CD4-positive, CD25-positive, alpha-beta regulatory T cell (primary cell): ENCODE measurements at regions not wholly inside any gene's neighbourhood (a gene's known extent, or its start where the extent isn't known, plus 50 kb on each side); places are given as distances from the start of the nearest gene placed in this dataset.

Source experiments
- ATAC-seq, 2 donors: fragments of 150-1000 bp; cut with Tn5 transposase; one replicate each; pipeline ENCODE4 v1.10.0; 2021; ENCODE audit warnings: low read depth in 2 of 2, moderate number of reproducible peaks in 2 of 2, moderate library complexity in 1 of 2
- DNase-seq, 3 donors: peaks; one replicate each; pipeline versions ENCODE4 v3.0.0 to v3.0.0-alpha.2; 2012 to 2022; ENCODE audit warnings: mixed read lengths in 1 of 3
- H3K27ac ChIP-seq: one replicate; pipeline ENCODE4 v1.7.0; 2013; ENCODE audit warnings: mild to moderate bottlenecking, low read length; ENCODE audit not compliant: insufficient read depth, poor library complexity, severe bottlenecking
- H3K27me3 ChIP-seq: one replicate; pipeline ENCODE4 v1.7.0; 2013; ENCODE audit warnings: low read length; ENCODE audit not compliant: control insufficient read depth, insufficient read depth
- H3K36me3 ChIP-seq: one replicate; pipeline ENCODE4 v1.7.0; 2013; ENCODE audit warnings: mild to moderate bottlenecking, low read length, moderate library complexity; ENCODE audit not compliant: control insufficient read depth, insufficient read depth
- H3K4me1 ChIP-seq: 2 replicates; pipeline ENCODE4 v1.7.0; 2013; ENCODE audit warnings: mild to moderate bottlenecking, low read length; ENCODE audit not compliant: insufficient read depth, control insufficient read depth, poor library complexity, severe bottlenecking
- H3K4me3 ChIP-seq: one replicate; pipeline ENCODE4 v1.7.0; 2013; ENCODE audit warnings: low read depth, mild to moderate bottlenecking, low read length, moderate library complexity
- H3K9me3 ChIP-seq, 2 experiments: 1 replicate in 1 of 2; 2 replicates in 1 of 2; pipeline ENCODE4 v1.7.0; 2013; ENCODE audit warnings: low read length in 2 of 2, mild to moderate bottlenecking in 1 of 2, moderate library complexity in 1 of 2; ENCODE audit not compliant: control insufficient read depth in 2 of 2
- H3K27ac Mint-ChIP-seq, 3 donors: one replicate each; pipeline ENCODE4 v1.8.0; 2020 to 2022; ENCODE audit warnings: mild to moderate bottlenecking in 3 of 3, mixed read lengths in 3 of 3, moderate library complexity in 2 of 3
- H3K27me3 Mint-ChIP-seq: one replicate; pipeline ENCODE4 v1.8.0; 2022; ENCODE audit warnings: mild to moderate bottlenecking, mixed read lengths
- H3K36me3 Mint-ChIP-seq: one replicate; pipeline ENCODE4 v1.8.0; 2020; ENCODE audit warnings: mixed read lengths
- H3K4me1 Mint-ChIP-seq, 4 donors: one replicate each; pipeline ENCODE4 v1.8.0; 2020 to 2022; ENCODE audit warnings: mixed read lengths in 4 of 4, mild to moderate bottlenecking in 1 of 4
- H3K4me3 Mint-ChIP-seq, 4 donors: one replicate each; pipeline ENCODE4 v1.8.0; 2020 to 2022; ENCODE audit warnings: mild to moderate bottlenecking in 4 of 4, mixed read lengths in 4 of 4, moderate library complexity in 3 of 4
- H3K9me3 Mint-ChIP-seq, 7 donors: one replicate each; pipeline ENCODE4 v1.8.0; 2020 to 2022; ENCODE audit warnings: mixed read lengths in 7 of 7, mild to moderate bottlenecking in 3 of 7, moderate library complexity in 2 of 7

DNA sequence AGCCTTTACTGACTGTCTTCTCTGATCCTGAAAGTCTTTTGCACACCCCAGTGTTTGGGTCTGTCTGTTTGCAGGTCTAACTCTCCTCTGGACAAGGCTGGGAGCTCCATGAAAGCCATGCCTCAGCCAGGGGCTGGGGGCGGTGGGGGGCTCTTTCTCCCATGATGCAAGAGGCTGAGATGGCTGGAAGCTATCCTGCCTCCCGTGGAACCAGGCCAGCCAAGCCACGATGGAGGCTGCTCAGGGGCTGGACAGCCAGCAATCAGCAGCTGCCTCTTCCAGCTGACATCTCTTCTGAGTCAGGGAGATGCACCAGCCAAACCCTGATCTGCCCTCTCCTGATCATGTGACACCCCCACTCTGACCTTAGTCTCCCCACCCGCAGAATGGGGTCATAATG lies 154.0 kb downstream of the BARX1 start:
- peaks cover 40% of the 10 kb centered on the region for H3K27me3 Mint-ChIP-seq
- Histone ChIP-seq H3K36me3 (no peaks in the 10 kb centered on the region), H3K4me3 (no peak overlapping the region), H3K9me3 (no peaks in the 10 kb centered on the region), H3K27ac (no peak overlapping the region), H3K27me3 (no peaks in the 10 kb centered on the region), H3K4me1 (no peaks in the 10 kb centered on the region)
- H3K27ac Mint-ChIP-seq = no peak overlapping the region
- DNase-seq (no peak), ATAC-seq (no peak)
- no peaks in the 10 kb centered on the region for H3K4me1 Mint-ChIP-seq
- peaks cover 0 to 9% (median 1%) of the 10 kb centered on the region in 7 donors for H3K9me3 Mint-ChIP-seq
- H3K4me3 Mint-ChIP-seq = no peak overlapping the region
- H3K36me3 Mint-ChIP-seq = no peaks in the 10 kb centered on the region

DNA sequence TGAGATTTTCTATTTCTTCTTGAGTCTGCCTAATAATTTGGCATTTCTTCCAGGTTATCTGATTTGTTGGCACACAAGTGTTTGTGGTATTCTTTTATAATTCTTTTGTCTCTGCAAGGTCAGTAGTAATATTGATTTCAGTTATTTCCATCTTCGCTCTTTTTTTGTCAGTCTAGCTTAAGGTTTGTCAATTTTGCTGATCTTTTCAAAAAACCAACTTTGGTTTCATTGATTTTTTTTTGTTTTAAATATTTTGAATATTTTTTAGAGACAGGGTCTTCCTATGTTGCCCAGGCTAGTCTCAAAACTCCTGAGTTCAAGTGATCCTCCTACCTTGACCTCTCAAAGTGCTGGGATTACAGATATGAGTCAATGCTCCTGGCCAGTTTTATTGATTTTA lies 162.8 kb downstream of the BARX1 start:
- no peaks in the 10 kb centered on the region for H3K4me1 Mint-ChIP-seq
- peaks cover 58% of the 10 kb centered on the region for H3K27me3 Mint-ChIP-seq
- Histone ChIP-seq H3K4me1 (no peaks in the 10 kb centered on the region), H3K27ac (no peak overlapping the region), H3K36me3 (no peaks in the 10 kb centered on the region), H3K27me3 (peaks cover 3% of the 10 kb centered on the region), H3K4me3 (no peak overlapping the region), H3K9me3 (no peaks in the 10 kb centered on the region)
- H3K27ac Mint-ChIP-seq = no peak overlapping the region
- no peaks in the 10 kb centered on the region for H3K36me3 Mint-ChIP-seq
- no peak for ATAC-seq
- peaks cover 0 to 6% (median 3%) of the 10 kb centered on the region in 7 donors for H3K9me3 Mint-ChIP-seq
- H3K4me3 Mint-ChIP-seq = no peak overlapping the region
- no peak for DNase-seq

DNA sequence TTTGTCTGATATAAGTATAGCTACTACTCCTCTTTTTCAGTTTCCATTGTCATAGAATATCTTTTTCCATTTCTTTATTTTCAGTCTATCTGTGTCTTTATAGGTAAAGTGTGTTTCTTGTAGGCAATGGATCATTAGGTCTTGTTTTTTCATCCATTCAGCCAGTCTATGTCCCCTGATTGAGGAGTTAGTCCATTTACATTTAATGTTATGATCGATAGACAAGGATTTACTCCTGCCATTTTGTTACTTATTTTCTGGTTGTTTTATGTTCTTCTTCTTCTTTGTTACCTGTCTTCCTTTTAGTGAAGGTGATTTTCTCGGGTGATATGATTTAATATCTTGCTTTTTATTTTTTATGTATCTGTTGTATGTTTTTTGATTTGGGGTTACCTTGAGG lies 169.0 kb downstream of the BARX1 start:
- H3K27me3 Mint-ChIP-seq = peaks cover 45% of the 10 kb centered on the region
- ATAC-seq = no peak

GRCh38 chr9:93776873-93777272 lies 178.3 kb downstream of the BARX1 start:
- Mint-ChIP-seq H3K4me3 (no peak overlapping the region), H3K36me3 (no peaks in the 10 kb centered on the region), H3K9me3 (no peaks in the 10 kb centered on the region), H3K4me1 (no peaks in the 10 kb centered on the region), H3K27ac (no peak overlapping the region), H3K27me3 (peaks cover 27% of the 10 kb centered on the region)
- no peaks in the 10 kb centered on the region for H3K27me3 ChIP-seq
- H3K27ac ChIP-seq = no peak overlapping the region
- H3K36me3 ChIP-seq = no peaks in the 10 kb centered on the region
- no peaks in the 10 kb centered on the region for H3K4me1 ChIP-seq
- H3K9me3 ChIP-seq = no peaks in the 10 kb centered on the region
- no peak for ATAC-seq
- no peak overlapping the region for H3K4me3 ChIP-seq
- DNase-seq = no peak

More for the DNA sequence above, 169.0 kb downstream of the BARX1 start:
- no peak for DNase-seq
- no peak overlapping the region for H3K4me3 Mint-ChIP-seq
- no peak overlapping the region for H3K27ac Mint-ChIP-seq
- H3K4me1 Mint-ChIP-seq = no peaks in the 10 kb centered on the region
- Histone ChIP-seq H3K4me3 (no peak overlapping the region), H3K4me1 (no peaks in the 10 kb centered on the region), H3K9me3 (peaks cover 0 to 2% of the 10 kb centered on the region in 2 experiments), H3K27me3 (peaks cover 7% of the 10 kb centered on the region), H3K27ac (no peak overlapping the region), H3K36me3 (no peaks in the 10 kb centered on the region)
- H3K36me3 Mint-ChIP-seq = no peaks in the 10 kb centered on the region
- peaks cover 2 to 25% (median 12%) of the 10 kb centered on the region in 7 donors for H3K9me3 Mint-ChIP-seq

GRCh38 chr9:93776256-93776655 lies 178.9 kb downstream of the BARX1 start:
- no peaks in the 10 kb centered on the region for H3K27me3 ChIP-seq
- H3K4me3 Mint-ChIP-seq = no peak overlapping the region
- no peaks in the 10 kb centered on the region for H3K36me3 ChIP-seq
- H3K27ac Mint-ChIP-seq = no peak overlapping the region
- H3K4me1 ChIP-seq = no peaks in the 10 kb centered on the region
- H3K27ac ChIP-seq = no peak overlapping the region
- H3K9me3 ChIP-seq = no peaks in the 10 kb centered on the region
- DNase-seq (no peak), ATAC-seq (no peak)
- H3K4me1 Mint-ChIP-seq = no peaks in the 10 kb centered on the region
- no peaks in the 10 kb centered on the region for H3K36me3 Mint-ChIP-seq
- H3K27me3 Mint-ChIP-seq = peaks cover 28% of the 10 kb centered on the region
- peaks cover 0 to 1% (median 0%) of the 10 kb centered on the region in 7 donors for H3K9me3 Mint-ChIP-seq
- H3K4me3 ChIP-seq = no peak overlapping the region

GRCh38 chr9:93774331-93775102 lies 180.6 kb downstream of the BARX1 start:
- no peaks in the 10 kb centered on the region for H3K4me1 Mint-ChIP-seq
- Histone ChIP-seq H3K36me3 (no peaks in the 10 kb centered on the region), H3K4me3 (no peak overlapping the region), H3K9me3 (no peaks in the 10 kb centered on the region), H3K27ac (no peak overlapping the region), H3K27me3 (no peaks in the 10 kb centered on the region), H3K4me1 (no peaks in the 10 kb centered on the region)
- H3K4me3 Mint-ChIP-seq = no peak overlapping the region
- peaks cover 22% of the 10 kb centered on the region for H3K27me3 Mint-ChIP-seq
- no peaks in the 10 kb centered on the region for H3K36me3 Mint-ChIP-seq
- H3K9me3 Mint-ChIP-seq = peaks cover 0 to 3% (median 0%) of the 10 kb centered on the region in 7 donors
- DNase-seq (no peak), ATAC-seq (no peak)
- no peak overlapping the region for H3K27ac Mint-ChIP-seq

DNA sequence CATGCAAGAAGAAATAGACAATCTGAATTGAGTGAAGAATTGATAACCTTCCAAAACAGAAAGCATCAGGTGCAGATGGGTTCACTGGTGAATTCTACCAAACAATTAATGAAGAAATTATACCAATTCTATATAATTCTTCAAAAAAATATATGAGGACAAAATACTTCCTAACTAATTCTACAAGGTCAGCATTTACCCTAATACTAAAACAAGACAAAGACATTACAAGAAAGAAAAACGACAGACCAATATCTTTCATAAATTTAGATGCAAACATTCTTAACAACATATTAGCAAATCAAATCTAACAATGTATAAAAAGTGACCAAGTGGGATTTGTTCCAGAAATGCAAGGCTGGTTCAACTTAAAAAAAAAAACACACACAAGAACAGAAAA lies 183.9 kb downstream of the BARX1 start:
- H3K27me3 Mint-ChIP-seq = peaks cover 11% of the 10 kb centered on the region
- H3K27ac ChIP-seq = no peak overlapping the region
- no peak overlapping the region for H3K27ac Mint-ChIP-seq
- no peaks in the 10 kb centered on the region for H3K36me3 ChIP-seq
- H3K4me3 Mint-ChIP-seq = no peak overlapping the region
- H3K27me3 ChIP-seq = no peaks in the 10 kb centered on the region
- no peaks in the 10 kb centered on the region for H3K4me1 ChIP-seq
- ATAC-seq (no peak), DNase-seq (no peak)
- H3K4me1 Mint-ChIP-seq = no peaks in the 10 kb centered on the region
- peaks cover 0 to 7% (median 4%) of the 10 kb centered on the region in 7 donors for H3K9me3 Mint-ChIP-seq
- no peaks in the 10 kb centered on the region for H3K36me3 Mint-ChIP-seq
- H3K4me3 ChIP-seq = no peak overlapping the region
- no peaks in the 10 kb centered on the region for H3K9me3 ChIP-seq

DNA sequence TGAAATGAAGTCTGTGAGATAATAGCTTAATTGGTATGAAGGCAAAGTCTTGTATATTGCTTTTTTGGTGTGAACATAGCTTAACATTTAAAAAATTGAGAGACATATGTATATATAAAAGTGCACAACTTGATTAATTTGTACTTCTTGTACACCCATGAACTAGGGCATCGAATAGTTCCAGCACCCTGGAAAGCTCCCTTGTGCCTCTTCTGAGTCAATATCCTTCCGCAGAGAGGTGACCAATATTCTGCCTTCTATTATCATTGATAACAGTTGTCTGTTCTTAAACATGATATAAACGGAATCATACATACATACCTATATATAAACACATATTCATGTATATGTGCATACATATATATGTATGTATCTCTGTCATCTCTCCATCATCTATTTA lies 185.4 kb downstream of the PHF2 start:
- Histone ChIP-seq H3K36me3 (no peaks in the 10 kb centered on the region), H3K27ac (no peak overlapping the region), H3K27me3 (peaks cover 5% of the 10 kb centered on the region), H3K4me1 (no peaks in the 10 kb centered on the region), H3K9me3 (peaks cover 5 to 14% of the 10 kb centered on the region in 2 experiments), H3K4me3 (no peak overlapping the region)
- Mint-ChIP-seq H3K27me3 (peaks cover 6% of the 10 kb centered on the region), H3K4me1 (no peaks in the 10 kb centered on the region), H3K9me3 (peaks cover 2 to 21% (median 10%) of the 10 kb centered on the region in 7 donors), H3K36me3 (no peaks in the 10 kb centered on the region), H3K4me3 (no peak overlapping the region), H3K27ac (no peak overlapping the region)
- DNase-seq = no peak
- ATAC-seq = no peak
